Kidney epithelial cell (primary cell): ENCODE measurements at regions not wholly inside any gene's neighbourhood (a gene's known extent, or its start where the extent isn't known, plus 50 kb on each side); places are given as distances from the start of the nearest gene placed in this dataset.
"Not testable (repeated sequence)": the region's sequence is repeated elsewhere in the genome, so short reads cannot be mapped to it uniquely, and the experiment has no call there.

Experiments used
- DNase-seq: peaks from one replicate; pipeline ENCODE4 v3.0.0-alpha.2; 2010; ENCODE audit warnings: low read depth
- H3K27me3 ChIP-seq: 2 replicates; pipeline ENCODE4 v1.6.0; 2011; ENCODE audit warnings: low read length; ENCODE audit not compliant: control insufficient read depth, insufficient read depth
- H3K36me3 ChIP-seq: 2 replicates; pipeline ENCODE4 v1.5.1; 2011; ENCODE audit warnings: low read length; ENCODE audit not compliant: control insufficient read depth, insufficient read depth
- H3K4me3 ChIP-seq: 2 replicates; pipeline ENCODE4 v1.5.1; 2011; ENCODE audit warnings: low read depth, mild to moderate bottlenecking, control low read depth, low read length
- TF ChIP-seq, protein P1 (sequence below): IDR thresholded peaks from 2 replicates; pipeline ENCODE4 v1.5.1; 2011; ENCODE audit warnings: mild to moderate bottlenecking, moderate library complexity, low read length, control low read depth, inconsistent platforms; ENCODE audit not compliant: insufficient read depth, poor library complexity, severe bottlenecking

DNA sequence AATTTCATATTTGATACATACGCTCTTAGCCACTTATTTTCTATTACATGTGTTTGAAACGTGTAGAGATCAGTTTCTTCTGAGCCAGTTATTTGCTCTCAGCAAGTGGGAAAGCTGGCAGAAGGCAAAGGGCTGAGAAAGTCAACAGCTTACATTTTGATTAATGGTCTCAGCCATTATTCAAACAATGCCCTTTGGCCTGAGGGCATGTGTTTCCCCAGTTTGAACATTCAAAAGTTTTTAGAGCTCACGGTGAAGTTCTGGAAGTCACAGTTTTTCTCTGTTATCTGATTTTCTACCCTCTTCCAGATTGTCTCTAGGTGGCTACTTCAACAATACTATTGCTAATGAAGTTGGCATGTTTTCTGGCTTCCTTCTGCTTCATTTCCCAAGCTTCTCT is 591.8 kb upstream of the CPEB2 start:
- Histone ChIP-seq H3K27me3 (no peaks in the 10 kb centered on the region), H3K4me3 (no peak overlapping the region), H3K36me3 (no peaks in the 10 kb centered on the region)
- TF ChIP-seq, protein P1, sequence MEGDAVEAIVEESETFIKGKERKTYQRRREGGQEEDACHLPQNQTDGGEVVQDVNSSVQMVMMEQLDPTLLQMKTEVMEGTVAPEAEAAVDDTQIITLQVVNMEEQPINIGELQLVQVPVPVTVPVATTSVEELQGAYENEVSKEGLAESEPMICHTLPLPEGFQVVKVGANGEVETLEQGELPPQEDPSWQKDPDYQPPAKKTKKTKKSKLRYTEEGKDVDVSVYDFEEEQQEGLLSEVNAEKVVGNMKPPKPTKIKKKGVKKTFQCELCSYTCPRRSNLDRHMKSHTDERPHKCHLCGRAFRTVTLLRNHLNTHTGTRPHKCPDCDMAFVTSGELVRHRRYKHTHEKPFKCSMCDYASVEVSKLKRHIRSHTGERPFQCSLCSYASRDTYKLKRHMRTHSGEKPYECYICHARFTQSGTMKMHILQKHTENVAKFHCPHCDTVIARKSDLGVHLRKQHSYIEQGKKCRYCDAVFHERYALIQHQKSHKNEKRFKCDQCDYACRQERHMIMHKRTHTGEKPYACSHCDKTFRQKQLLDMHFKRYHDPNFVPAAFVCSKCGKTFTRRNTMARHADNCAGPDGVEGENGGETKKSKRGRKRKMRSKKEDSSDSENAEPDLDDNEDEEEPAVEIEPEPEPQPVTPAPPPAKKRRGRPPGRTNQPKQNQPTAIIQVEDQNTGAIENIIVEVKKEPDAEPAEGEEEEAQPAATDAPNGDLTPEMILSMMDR: no peak
- DNase-seq: no peak

DNA sequence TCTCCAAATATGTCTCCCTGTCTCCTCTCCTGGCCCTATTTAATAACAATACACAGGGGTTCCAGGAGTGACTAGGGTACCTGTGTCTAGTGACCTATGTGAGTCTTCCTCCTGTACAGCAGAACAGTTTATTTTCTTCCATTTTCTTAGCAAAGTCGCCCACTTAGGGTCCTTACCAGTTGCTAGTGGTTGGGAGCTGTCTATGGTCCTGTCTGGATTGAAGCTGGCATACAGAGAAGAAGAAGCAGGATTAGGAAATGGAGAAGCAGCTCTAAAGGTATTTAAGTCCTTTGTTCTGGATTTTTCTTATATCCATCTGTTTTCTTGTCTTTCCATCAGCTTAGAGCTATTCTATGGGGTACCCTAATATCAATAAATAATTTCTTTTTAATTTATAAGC is 587.1 kb upstream of the CPEB2 start:
- DNase-seq: peak; percentile 5
- Histone ChIP-seq H3K36me3 (no peaks in the 10 kb centered on the region), H3K27me3 (no peaks in the 10 kb centered on the region), H3K4me3 (no peak overlapping the region)
- TF ChIP-seq, protein P1: no peak

DNA sequence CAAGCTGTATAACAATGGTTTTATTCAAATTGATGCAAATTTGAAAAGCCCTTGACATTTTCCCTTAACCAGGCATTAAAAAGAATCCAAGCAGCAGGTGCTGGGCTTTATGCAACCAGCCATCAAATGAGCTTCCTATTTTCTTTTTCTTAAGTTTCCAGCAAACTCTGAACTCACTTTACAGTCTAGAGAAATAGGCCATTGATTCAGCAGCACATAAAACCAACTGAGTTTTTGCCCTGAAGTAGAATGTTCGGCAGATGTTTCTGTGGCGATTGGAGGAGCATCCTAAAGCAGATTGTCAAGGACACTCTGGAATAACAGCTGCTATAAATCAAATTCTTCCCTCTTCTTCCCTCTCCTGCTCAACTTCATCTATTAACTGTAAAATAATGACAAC is 582.8 kb upstream of the CPEB2 start:
- Histone ChIP-seq H3K36me3 (no peaks in the 10 kb centered on the region), H3K4me3 (no peak overlapping the region)
- TF ChIP-seq, protein P1: no peak

DNA sequence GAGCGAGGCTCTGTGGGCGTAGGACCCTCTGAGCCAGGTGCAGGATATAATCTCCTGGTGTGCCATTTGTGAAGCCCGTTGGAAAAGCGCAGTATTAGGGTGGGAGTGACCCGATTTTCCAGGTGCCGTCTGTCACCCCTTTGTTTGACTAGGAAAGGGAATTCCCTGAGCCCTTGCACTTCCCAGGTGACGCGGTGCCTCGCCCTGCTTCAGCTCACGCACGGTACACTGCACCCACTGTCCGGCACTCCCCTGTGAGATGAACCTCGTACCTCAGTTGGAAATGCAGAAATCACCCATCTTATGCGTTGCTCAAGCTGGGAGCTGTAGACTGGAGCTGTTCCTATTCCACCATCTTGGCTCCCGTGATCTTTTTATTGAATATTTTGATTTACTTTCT is 576.0 kb upstream of the CPEB2 start:
- not testable (repeated sequence) for H3K27me3 ChIP-seq, H3K4me3 ChIP-seq, DNase-seq, H3K36me3 ChIP-seq

More for the DNA sequence above, 582.8 kb upstream of the CPEB2 start:
- no peak for DNase-seq
- no peaks in the 10 kb centered on the region for H3K27me3 ChIP-seq

DNA sequence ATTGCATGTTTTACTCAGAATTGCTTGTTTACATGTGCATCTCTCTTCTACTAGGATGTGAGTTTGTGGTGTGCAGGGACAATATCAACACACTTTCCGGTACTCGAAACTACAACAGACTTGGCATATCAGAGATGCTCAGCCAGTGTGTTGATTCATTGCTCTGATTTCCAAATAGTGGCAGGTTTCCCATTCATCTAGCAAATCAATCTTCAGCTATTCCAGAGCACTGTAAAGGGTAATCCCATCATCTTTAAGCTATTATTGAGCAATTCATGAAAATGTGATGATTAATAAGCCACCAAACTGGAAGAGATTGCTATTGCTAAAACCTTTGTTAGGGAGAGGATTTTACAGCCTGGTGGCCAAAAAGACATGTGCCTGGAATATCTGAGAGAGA is 574.2 kb upstream of the CPEB2 start:
- TF ChIP-seq, protein P1: no peak
- DNase-seq: no peak
- Histone ChIP-seq H3K27me3 (no peaks in the 10 kb centered on the region), H3K36me3 (no peaks in the 10 kb centered on the region), H3K4me3 (no peak overlapping the region)

DNA sequence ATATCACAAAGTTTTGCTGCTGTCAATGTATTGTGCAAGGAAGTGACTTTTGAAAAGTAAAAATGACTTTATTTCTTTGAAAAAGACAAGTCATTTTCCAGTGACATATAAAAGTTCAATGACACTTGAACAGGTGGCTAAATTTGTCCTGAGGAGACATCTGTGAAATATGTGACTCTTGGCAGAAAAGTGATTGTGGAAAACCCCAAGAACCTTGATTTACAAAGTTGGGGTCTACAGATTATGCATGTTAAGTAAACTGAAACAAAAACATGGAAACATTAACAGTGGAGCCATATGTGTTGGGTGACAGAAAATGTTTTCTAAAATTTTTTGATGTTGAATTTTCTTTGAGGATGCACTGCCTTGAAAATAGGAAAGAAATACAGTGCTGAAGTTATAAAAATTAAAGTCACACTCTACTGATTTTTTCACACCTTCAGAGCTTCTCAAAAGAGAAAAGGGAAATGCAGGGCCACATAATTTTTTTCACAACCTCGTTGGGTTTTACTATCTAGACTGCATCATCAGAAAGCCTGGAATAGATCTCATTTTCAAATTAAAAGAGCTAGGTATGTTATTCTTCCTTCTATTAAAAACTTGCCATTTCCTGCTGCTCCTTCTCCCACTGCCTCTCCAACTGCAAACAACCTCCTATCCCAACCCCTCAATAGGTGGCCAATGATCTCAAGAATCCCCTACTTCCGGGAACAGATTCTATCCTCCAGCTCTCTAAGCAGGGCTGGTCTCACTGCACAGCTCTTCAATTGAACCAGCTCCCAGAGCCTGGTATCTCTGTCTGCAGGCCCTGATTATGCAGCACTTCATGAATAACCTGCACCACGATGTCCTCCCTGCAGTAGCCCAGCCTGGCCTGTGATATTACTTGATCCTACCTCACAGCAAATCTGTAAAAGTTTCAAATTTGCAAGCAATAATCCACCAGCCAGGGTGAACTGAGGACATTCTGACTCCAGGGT is 570.8 kb upstream of the CPEB2 start:
- TF ChIP-seq, protein P1: no peak
- Histone ChIP-seq H3K4me3 (no peak overlapping the region), H3K36me3 (no peaks in the 10 kb centered on the region), H3K27me3 (no peaks in the 10 kb centered on the region)
- DNase-seq: no peak
